SH-SY5Y (cell line): ENCODE measurements at regions not wholly inside any gene's neighbourhood (a gene's known extent, or its start where the extent isn't known, plus 50 kb on each side); places are given as distances from the start of the nearest gene placed in this dataset.

Source experiments
- GATA2 ChIP-seq: IDR thresholded peaks from 2 replicates; pipeline ENCODE4 v1.6.1; 2011; ENCODE audit warnings: mild to moderate bottlenecking, low read depth, low read length
- GATA3 ChIP-seq: IDR thresholded peaks from 2 replicates; pipeline ENCODE4 v1.6.1; 2011; ENCODE audit warnings: low read depth, mild to moderate bottlenecking, low read length, moderate library complexity

DNA sequence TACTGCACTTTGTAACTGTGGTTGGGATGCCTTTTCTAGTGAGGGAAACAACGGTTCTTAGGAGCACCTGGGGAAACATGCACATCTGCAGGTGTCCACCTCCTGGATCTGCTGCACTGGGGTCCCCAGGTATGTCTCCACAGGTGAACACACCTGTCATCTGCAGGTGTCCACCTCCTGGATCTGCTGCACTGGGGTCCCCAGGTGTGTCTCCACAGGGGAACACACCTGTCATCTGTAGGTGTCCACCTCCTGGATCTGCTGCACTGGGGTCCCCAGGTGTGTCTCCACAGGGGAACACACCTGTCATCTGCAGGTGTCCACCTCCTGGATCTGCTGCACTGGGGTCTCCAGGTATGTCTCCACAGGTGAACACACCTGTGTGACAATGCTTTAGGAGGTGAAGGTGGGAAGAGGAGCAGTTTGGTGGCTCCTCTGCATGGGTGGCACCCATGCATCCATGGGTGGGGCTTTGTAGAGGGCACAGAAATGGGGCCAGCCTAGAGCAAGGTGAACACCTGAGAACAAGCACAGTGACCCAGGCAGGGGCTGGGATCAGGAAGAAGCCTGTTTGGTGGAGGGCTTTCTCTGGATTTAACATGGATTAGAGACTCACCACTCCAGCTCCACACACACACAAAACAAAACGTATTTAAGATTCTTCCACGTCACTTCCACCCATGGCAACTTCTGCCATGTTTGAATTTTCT lies 206.0 kb upstream of the CDH4 start:
- TF ChIP-seq GATA2 (no peak), GATA3 (no peak)

DNA sequence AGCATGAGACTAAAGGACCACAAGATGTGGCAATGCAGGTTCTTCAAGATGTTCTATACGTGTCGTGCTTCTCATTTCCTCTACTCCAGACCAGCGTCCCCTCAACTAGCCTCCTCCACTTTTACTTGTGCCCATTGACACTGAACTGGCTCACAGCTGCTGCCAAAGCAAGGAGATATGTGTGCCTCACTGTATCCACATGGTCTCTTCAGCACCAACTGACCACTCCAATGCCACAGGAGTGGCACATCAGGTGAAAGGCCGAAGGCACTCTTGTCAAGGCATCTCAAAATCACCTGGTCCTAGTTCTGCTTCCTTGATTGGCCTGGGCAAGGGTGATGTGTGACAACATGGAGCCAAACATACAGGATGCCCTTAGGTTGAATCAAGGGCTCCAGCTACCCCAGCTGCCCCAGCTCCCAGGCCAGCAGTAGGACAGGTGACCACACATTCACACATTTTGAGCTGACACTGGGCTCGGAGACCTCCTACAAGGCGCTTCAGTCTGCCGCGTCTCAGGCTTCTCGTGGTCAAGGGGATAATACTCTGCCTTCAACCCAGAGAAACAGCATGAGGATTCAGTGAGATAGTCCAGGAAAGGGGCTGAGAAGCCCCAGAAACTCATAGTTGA lies 205.2 kb upstream of the CDH4 start:
- TF ChIP-seq GATA2 (no peak), GATA3 (no peak)

DNA sequence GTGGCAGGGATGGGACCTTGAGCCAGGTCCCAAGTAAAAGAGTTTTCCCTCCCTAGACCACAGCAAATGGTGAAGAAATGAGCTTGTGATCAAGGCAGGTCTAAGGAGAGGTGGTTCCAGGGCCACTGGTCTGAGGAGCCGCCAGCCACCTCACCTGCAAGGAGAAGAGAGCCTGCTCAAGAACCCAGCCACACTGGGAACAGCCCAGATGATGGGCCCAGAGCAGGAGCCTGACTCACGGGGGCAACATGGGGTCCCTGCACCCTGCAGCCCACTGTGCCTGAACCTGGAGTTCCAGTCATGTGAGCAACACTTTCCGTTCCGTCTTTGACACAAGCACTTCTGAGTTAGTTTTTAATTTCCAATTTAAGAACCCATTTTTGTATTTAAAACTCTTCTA lies 204.5 kb upstream of the CDH4 start:
- TF ChIP-seq GATA3 (no peak), GATA2 (no peak)

DNA sequence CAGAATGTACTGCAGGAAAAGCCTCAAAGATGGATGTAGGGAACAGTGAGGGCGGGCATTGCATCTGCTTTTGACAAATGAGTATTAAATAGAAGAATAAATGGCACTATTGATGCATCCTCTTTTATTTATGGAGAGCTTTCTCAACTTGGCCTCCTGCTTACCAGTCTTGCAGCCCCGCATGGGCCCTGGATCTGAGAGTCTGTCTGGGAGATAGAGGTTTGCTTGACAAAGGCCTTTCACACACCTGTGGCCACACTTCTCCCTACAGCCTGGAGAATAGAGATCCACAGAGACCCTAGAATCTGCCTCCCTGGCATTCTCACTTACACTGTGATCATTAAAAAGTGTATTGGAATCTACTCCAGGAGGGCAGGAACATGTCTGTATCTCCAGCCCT lies 203.8 kb upstream of the CDH4 start:
- no peak for TF ChIP-seq GATA2

- TF ChIP-seq GATA2: no peak
- TF ChIP-seq GATA3: no peak
These were observed 202.4 kb upstream of the CDH4 start for GRCh38 chr20:61049684-61050083.

- TF ChIP-seq GATA3 (no peak), GATA2 (no peak)
These were observed 201.6 kb upstream of the CDH4 start for GRCh38 chr20:61050336-61050890.

DNA sequence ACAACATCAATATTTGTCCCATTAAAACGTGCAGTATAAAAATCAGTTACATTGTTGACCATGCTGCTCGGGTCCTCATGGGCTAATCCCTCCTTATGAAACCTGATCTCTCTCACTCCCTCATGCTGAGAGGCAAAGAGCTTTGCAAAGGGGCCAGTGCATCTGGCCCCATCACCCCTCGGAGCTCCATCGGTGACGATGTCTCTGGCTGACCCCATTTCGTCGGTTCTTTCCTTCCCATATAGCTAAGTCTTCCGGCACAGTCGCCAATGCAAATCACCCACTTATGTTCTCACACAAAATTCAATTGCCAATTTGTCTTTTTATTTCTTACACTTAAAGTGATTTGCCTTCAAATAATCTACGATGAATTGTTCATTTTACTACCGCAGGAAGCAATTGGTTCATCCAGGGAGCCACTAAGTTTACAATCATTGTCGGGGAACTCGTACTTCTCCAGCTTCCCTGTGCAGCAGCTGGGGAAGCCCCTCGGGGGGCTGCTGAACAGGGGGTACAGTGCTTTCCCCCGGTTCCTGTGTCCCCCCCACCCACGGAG lies 199.8 kb upstream of the CDH4 start:
- TF ChIP-seq GATA3: no peak
- TF ChIP-seq GATA2: no peak

- TF ChIP-seq GATA3: no peak
These were observed 199.2 kb upstream of the CDH4 start for GRCh38 chr20:61052776-61053442.

DNA sequence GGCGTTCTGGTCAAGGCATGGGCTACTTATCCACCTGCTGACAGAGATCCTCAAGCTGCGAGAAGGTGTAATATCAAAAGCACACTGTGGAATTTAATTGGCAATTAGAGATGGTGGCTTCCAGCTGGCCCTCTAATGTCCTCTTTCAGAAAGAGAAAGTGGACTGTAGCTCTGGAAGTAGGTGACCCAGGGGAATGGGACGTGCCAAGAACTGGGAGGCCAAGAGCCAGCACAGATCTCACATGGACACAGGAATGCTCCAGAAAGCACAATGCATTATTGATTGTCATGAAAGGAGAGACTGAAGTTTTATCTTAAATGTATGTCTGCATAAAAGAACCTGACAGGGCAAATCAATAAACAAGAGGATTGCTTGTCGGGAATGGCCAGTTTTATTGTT lies 198.6 kb upstream of the CDH4 start:
- no peak for TF ChIP-seq GATA3
- no peak for TF ChIP-seq GATA2

GRCh38 chr20:61053889-61054288 lies 198.2 kb upstream of the CDH4 start:
- TF ChIP-seq GATA3 (no peak), GATA2 (no peak)

GRCh38 chr20:61054411-61054810 lies 197.7 kb upstream of the CDH4 start:
- TF ChIP-seq GATA3 (no peak), GATA2 (no peak)

DNA sequence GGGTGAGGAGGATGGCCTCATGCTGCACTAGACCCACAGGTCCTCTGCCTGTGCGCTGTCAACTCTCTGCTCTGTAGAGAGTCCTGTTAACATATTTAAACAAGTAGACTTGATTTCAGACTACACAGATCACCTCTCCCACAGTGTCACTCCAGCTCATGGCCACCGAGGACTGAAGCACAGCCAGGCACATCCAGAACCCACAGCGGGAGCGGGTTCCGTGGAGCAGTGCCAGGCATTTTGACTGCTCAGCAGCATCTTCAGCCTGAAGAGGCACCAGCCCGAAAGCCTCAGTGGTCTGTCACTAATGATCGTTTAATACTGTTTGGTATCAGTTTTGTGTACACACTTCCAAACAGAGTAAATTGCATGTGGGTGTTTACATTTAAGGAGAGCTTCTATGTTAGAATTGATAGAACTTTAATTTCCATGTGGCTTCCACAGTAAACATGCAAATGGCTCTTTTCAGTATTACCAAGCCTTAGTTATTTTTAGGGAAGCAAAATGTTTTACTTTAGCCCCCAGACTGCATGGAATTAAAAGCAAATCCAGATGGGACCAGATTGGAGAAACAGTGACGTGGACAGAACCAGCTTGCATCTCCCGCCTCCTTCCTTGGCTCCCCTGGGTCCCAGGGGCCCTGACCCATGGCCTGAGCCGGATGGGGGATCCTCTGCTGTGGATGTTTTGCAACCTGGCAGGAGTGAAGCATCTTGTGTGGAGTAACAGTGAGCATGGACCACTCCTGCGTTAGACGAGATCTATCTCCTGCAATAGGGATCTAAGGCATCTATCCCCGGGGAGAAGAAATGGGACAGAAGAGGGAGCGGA lies 196.7 kb upstream of the CDH4 start:
- no peak for TF ChIP-seq GATA2
- TF ChIP-seq GATA3: no peak

DNA sequence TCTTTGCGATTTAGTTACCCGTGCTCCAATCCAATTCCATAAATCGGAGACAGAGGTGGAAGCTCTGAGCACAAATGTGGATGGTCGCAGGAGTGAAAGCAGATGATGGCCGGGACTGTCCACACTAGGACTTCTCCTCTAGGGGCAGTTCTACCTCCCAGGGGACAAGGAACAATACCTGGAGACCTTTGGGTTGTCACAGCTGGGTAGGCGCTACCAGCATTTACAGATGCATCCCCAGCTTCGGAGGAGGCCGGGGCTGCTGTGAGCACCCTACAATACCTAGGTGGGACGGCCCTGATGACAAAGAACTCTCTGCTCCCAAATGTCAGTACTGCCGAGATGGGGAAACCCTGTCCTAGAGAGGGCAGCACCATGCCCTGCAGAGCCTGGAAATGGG lies 195.9 kb upstream of the CDH4 start:
- no peak for TF ChIP-seq GATA2
